ENCODE measurements at regions not wholly inside any gene's neighbourhood (a gene's known extent, or its start where the extent isn't known, plus 50 kb on each side); places are given as distances from the start of the nearest gene placed in this dataset.
"Not testable (repeated sequence)": the region's sequence is repeated elsewhere in the genome, so short reads cannot be mapped to it uniquely, and the experiment has no call there.

DNA sequence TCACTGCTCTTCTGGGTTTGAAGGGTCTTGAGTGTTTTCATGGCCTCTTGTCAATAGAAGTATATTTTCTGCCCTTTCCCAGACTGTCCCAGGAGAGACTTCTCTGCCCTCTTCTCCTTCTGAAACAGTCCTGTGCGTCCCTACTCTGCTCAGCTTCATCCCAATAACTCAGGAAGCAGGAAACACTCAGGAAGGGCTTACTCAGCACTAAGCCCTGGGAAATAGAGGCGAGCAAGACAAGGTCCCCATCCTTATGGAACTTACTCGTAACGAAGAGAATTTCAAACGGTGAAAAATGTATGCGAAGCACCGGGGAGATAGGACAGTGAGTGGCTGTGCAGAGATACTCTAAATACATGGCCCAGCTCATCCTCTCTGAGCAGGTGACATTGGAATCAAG is 52.8 kb upstream of the TFRC start:
- H3K4me3 ChIP-seq (ENCODE audit: low read length) = no peak overlapping the region
- H3K27ac ChIP-seq (ENCODE audit: low read depth, low read length) = no peak overlapping the region
- H3K27me3 Mint-ChIP-seq (ENCODE audit: insufficient read depth) = peaks cover 23% of the 10 kb centered on the region
- peaks cover 3% of the 10 kb centered on the region for H3K4me1 Mint-ChIP-seq
- no peaks in the 10 kb centered on the region for H3K4me1 ChIP-seq (ENCODE audit: control insufficient read depth, insufficient read depth, low read length)
- H3K9ac ChIP-seq (ENCODE audit: extremely low read depth, low read length, poor library complexity, severe bottlenecking) = no peak overlapping the region
- no peak overlapping the region for H3K4me3 Mint-ChIP-seq
- WGBS, 2 experiments (ENCODE audit: insufficient coverage in 1 of 2, insufficient read length in 1 of 2) = 95 to 100% methylated on average over 5 to 7 of the region's 7 CpGs
- H3K9me3 ChIP-seq (ENCODE audit: control insufficient read depth, low read length) = no peaks in the 10 kb centered on the region
- H3K27ac Mint-ChIP-seq = no peak overlapping the region
- TF ChIP-seq CTCF (conservative IDR thresholded peaks at IDR 0.05) = no peak
- no peak for DNase-seq
- no peaks in the 10 kb centered on the region for H3K27me3 ChIP-seq (ENCODE audit: control insufficient read depth, insufficient read depth, low read length, poor library complexity, severe bottlenecking)
- no peaks in the 10 kb centered on the region for H3K36me3 ChIP-seq (ENCODE audit: control insufficient read depth, insufficient read depth, low read length)
- H3K36me3 Mint-ChIP-seq (ENCODE audit: low read depth) = no peaks in the 10 kb centered on the region
- peaks cover 6% of the 10 kb centered on the region for H3K9me3 Mint-ChIP-seq

DNA sequence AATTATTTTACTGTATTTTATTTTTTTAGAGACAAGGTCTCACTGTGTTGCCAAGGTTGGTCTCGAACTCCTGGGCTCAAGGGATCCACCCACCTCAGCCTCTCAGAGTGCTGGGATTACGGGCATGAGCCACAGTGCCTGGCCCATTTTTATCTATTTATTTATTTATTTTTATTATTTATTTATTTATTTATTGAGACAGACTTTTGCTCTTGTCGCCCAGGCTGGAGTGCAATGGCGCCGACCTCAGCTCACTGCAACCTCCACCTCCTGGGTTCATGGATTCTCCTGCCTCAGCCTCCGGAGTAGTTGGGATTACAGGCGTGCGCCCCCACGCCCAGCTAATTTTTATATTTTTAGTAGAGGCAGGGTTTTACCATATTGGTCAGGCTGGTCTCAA is 52.0 kb upstream of the TFRC start:
- H3K9ac ChIP-seq (ENCODE audit: extremely low read depth, low read length, poor library complexity, severe bottlenecking); H3K4me1 Mint-ChIP-seq; H3K9me3 ChIP-seq (ENCODE audit: control insufficient read depth, low read length); H3K9me3 Mint-ChIP-seq; H3K27ac Mint-ChIP-seq; H3K4me3 ChIP-seq (ENCODE audit: low read length); H3K36me3 ChIP-seq (ENCODE audit: control insufficient read depth, insufficient read depth, low read length); H3K27me3 ChIP-seq (ENCODE audit: control insufficient read depth, insufficient read depth, low read length, poor library complexity, severe bottlenecking); H3K4me1 ChIP-seq (ENCODE audit: control insufficient read depth, insufficient read depth, low read length); H3K4me3 Mint-ChIP-seq; DNase-seq; H3K36me3 Mint-ChIP-seq (ENCODE audit: low read depth); H3K27ac ChIP-seq (ENCODE audit: low read depth, low read length): not testable (repeated sequence)
- H3K27me3 Mint-ChIP-seq (ENCODE audit: insufficient read depth) = peaks cover 26% of the 10 kb centered on the region
- WGBS, 2 experiments (ENCODE audit: insufficient coverage in 1 of 2, insufficient read length in 1 of 2) = 95% methylated on average over 9 of the region's 9 CpGs; no CpG with 5 or more reads in 1 of the 2 experiments

GRCh38 chr3:196131921-196132320 is 50.0 kb upstream of the TFRC start:
- Histone ChIP-seq H3K27me3 (ENCODE audit: control insufficient read depth, insufficient read depth, low read length, poor library complexity, severe bottlenecking) (no peaks in the 10 kb centered on the region), H3K4me3 (ENCODE audit: low read length) (no peak overlapping the region), H3K9me3 (ENCODE audit: control insufficient read depth, low read length) (no peaks in the 10 kb centered on the region), H3K9ac (ENCODE audit: extremely low read depth, low read length, poor library complexity, severe bottlenecking) (no peak overlapping the region), H3K27ac (ENCODE audit: low read depth, low read length) (no peak overlapping the region), H3K36me3 (ENCODE audit: control insufficient read depth, insufficient read depth, low read length) (no peaks in the 10 kb centered on the region), H3K4me1 (ENCODE audit: control insufficient read depth, insufficient read depth, low read length) (peaks cover 5% of the 10 kb centered on the region)
- Mint-ChIP-seq H3K27me3 (ENCODE audit: insufficient read depth) (peaks cover 37% of the 10 kb centered on the region), H3K9me3 (peaks cover 6% of the 10 kb centered on the region), H3K27ac (no peak overlapping the region), H3K4me1 (peaks cover 9% of the 10 kb centered on the region), H3K36me3 (ENCODE audit: low read depth) (no peaks in the 10 kb centered on the region), H3K4me3 (no peak overlapping the region)
- DNase-seq = no peak
- 88 to 91% methylated on average over 13 of the region's 13 CpGs for WGBS, 2 experiments (ENCODE audit: insufficient coverage in 1 of 2, insufficient read length in 1 of 2)
- no peak for TF ChIP-seq CTCF (conservative IDR thresholded peaks at IDR 0.05)
